Embryonic facial prominence (tissue), 1 donor: ENCODE measurements at regions not wholly inside any gene's neighbourhood (a gene's known extent, or its start where the extent isn't known, plus 50 kb on each side); places are given as distances from the start of the nearest gene placed in this dataset.

Source experiments
- DNase-seq: peaks from one replicate; pipeline ENCODE4 v3.0.0-alpha.2; 2016; ENCODE audit errors: extremely low spot score

GRCh38 chr6:62338477-62338876 lies 52.5 kb upstream of the KHDRBS2 start:
- DNase-seq, result no peak
